ENCODE measurements at regions not wholly inside any gene's neighbourhood (a gene's known extent, or its start where the extent isn't known, plus 50 kb on each side); places are given as distances from the start of the nearest gene placed in this dataset.

- 77 to 89% methylated on average over 7 of the region's 7 CpGs for WGBS, 2 donors
- no peak overlapping the region for H3K27ac ChIP-seq
- no peak for DNase-seq
- H3K27me3 ChIP-seq = no peaks in the 10 kb centered on the region
- no peak overlapping the region for H3K4me3 ChIP-seq
- TF ChIP-seq EP300 (IDR thresholded peaks at IDR 0.05) = no peak
- no peak for TF ChIP-seq CTCF (IDR thresholded peaks at IDR 0.05)
- no peak for TF ChIP-seq POLR2A (IDR thresholded peaks at IDR 0.05)
- no peak for TF ChIP-seq POLR2AphosphoS5 (IDR thresholded peaks at IDR 0.05)
- peaks cover 0 to 9% (median 0%) of the 10 kb centered on the region in 4 donors for H3K4me1 ChIP-seq
- H3K9me3 ChIP-seq = no peaks in the 10 kb centered on the region
- no peaks in the 10 kb centered on the region for H3K36me3 ChIP-seq
- intact Hi-C loops (cut with DNase I) = no loop called here
Measured at GRCh38 chr14:59093902-59094301, 94.6 kb upstream of the DAAM1 start.

- TF ChIP-seq POLR2AphosphoS5 (IDR thresholded peaks at IDR 0.05) (no peak), EP300 (IDR thresholded peaks at IDR 0.05) (no peak), CTCF (IDR thresholded peaks at IDR 0.05) (no peak), POLR2A (IDR thresholded peaks at IDR 0.05) (no peak)
- no peak for DNase-seq
- Histone ChIP-seq H3K27ac (no peak overlapping the region), H3K4me1 (peaks cover 0 to 9% (median 0%) of the 10 kb centered on the region in 4 donors), H3K27me3 (no peaks in the 10 kb centered on the region), H3K9me3 (no peaks in the 10 kb centered on the region), H3K4me3 (no peak overlapping the region), H3K36me3 (no peaks in the 10 kb centered on the region)
- 33 to 36% methylated on average over 2 of the region's 2 CpGs for WGBS, 2 donors
- intact Hi-C loops (cut with DNase I) = no loop called here
Measured at GRCh38 chr14:59096303-59096702, 92.2 kb upstream of the DAAM1 start.

- H3K4me3 ChIP-seq = no peak overlapping the region
- H3K4me1 ChIP-seq = peaks cover 0 to 9% (median 0%) of the 10 kb centered on the region in 4 donors
- no peak overlapping the region for H3K27ac ChIP-seq
- no peaks in the 10 kb centered on the region for H3K36me3 ChIP-seq
- no peak for DNase-seq
- no peak for TF ChIP-seq POLR2A (IDR thresholded peaks at IDR 0.05)
- TF ChIP-seq CTCF (IDR thresholded peaks at IDR 0.05) = no peak
- TF ChIP-seq EP300 (IDR thresholded peaks at IDR 0.05) = no peak
- TF ChIP-seq POLR2AphosphoS5 (IDR thresholded peaks at IDR 0.05) = no peak
- H3K27me3 ChIP-seq = no peaks in the 10 kb centered on the region
- WGBS, 2 donors = 88 to 89% methylated on average over 4 of the region's 4 CpGs
- intact Hi-C loops (cut with DNase I) = no loop called here
- no peaks in the 10 kb centered on the region for H3K9me3 ChIP-seq
Measured at GRCh38 chr14:59097681-59098080, 90.8 kb upstream of the DAAM1 start.

- Histone ChIP-seq H3K9me3 (no peaks in the 10 kb centered on the region), H3K4me3 (no peak overlapping the region), H3K27ac (no peak overlapping the region), H3K27me3 (no peaks in the 10 kb centered on the region), H3K36me3 (no peaks in the 10 kb centered on the region), H3K4me1 (peaks cover 0 to 9% (median 0%) of the 10 kb centered on the region in 4 donors)
- DNase-seq = no peak
- TF ChIP-seq POLR2A (IDR thresholded peaks at IDR 0.05) (no peak), EP300 (IDR thresholded peaks at IDR 0.05) (no peak), POLR2AphosphoS5 (IDR thresholded peaks at IDR 0.05) (no peak), CTCF (IDR thresholded peaks at IDR 0.05) (no peak)
- intact Hi-C loops (cut with DNase I) = no loop called here
- WGBS, 2 donors = 84 to 86% methylated on average over 4 of the region's 4 CpGs
Measured at GRCh38 chr14:59098377-59098776, 90.1 kb upstream of the DAAM1 start.

- intact Hi-C loops (cut with DNase I) = no loop called here
Measured at GRCh38 chr14:59100205-59100604, 88.3 kb upstream of the DAAM1 start.

More at GRCh38 chr14:59100205-59100604, 88.3 kb upstream of the DAAM1 start:
- Histone ChIP-seq H3K4me3 (no peak overlapping the region), H3K9me3 (no peaks in the 10 kb centered on the region), H3K36me3 (no peaks in the 10 kb centered on the region), H3K27me3 (no peaks in the 10 kb centered on the region), H3K27ac (no peak overlapping the region), H3K4me1 (peaks cover 0 to 9% (median 0%) of the 10 kb centered on the region in 4 donors)
- WGBS, 2 donors = 89% methylated on average over 4 of the region's 4 CpGs
- TF ChIP-seq POLR2A (IDR thresholded peaks at IDR 0.05) (no peak), POLR2AphosphoS5 (IDR thresholded peaks at IDR 0.05) (no peak), CTCF (IDR thresholded peaks at IDR 0.05) (no peak), EP300 (IDR thresholded peaks at IDR 0.05) (no peak)
- no peak for DNase-seq
